Testis (tissue), 2 donors: ENCODE measurements at regions not wholly inside any gene's neighbourhood (a gene's known extent, or its start where the extent isn't known, plus 50 kb on each side); places are given as distances from the start of the nearest gene placed in this dataset.

ENCODE experiments used
- POLR2A ChIP-seq: fragments of 450-650 bp; IDR thresholded peaks from one replicate; pipeline ENCODE4 v1.6.1; 2017; ENCODE audit warnings: antibody characterized with exemption, mild to moderate bottlenecking, moderate library complexity
- TF ChIP-seq, protein P1 (sequence below), 3 experiments: fragments of 450-650 bp in 2 of 3; fragments of 200-600 bp in 1 of 3; sonication (generic) in 1 of 3; IDR thresholded peaks; one replicate each; pipeline ENCODE4 v1.5.1; 2016 to 2019; ENCODE audit warnings: antibody characterized with exemption in 3 of 3, mild to moderate bottlenecking in 2 of 3, moderate library complexity in 1 of 3

DNA sequence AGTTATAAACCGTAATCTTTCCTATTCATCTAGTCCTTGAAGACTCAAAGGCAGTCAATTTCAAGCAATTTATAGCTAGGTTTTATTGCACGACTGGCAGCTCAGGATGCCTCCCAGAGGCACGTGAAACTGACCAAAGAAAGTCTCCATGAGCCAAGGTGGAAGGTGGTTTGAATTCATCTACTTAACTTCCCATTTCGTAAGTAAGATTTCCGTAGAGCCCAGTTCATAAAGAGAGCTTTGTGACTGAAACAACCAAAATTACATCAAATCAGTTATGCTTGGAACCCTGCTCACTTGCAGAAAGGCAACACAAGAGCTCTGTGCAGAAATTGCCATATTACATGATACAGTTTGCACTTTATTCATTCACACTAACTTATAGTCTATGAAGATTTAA is 556.0 kb downstream of the TRIML1 start:
- TF ChIP-seq, protein P1, sequence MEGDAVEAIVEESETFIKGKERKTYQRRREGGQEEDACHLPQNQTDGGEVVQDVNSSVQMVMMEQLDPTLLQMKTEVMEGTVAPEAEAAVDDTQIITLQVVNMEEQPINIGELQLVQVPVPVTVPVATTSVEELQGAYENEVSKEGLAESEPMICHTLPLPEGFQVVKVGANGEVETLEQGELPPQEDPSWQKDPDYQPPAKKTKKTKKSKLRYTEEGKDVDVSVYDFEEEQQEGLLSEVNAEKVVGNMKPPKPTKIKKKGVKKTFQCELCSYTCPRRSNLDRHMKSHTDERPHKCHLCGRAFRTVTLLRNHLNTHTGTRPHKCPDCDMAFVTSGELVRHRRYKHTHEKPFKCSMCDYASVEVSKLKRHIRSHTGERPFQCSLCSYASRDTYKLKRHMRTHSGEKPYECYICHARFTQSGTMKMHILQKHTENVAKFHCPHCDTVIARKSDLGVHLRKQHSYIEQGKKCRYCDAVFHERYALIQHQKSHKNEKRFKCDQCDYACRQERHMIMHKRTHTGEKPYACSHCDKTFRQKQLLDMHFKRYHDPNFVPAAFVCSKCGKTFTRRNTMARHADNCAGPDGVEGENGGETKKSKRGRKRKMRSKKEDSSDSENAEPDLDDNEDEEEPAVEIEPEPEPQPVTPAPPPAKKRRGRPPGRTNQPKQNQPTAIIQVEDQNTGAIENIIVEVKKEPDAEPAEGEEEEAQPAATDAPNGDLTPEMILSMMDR (IDR thresholded peaks at IDR 0.05): no peak
- TF ChIP-seq POLR2A: no peak
